HEK293T (cell line): ENCODE measurements at regions not wholly inside any gene's neighbourhood (a gene's known extent, or its start where the extent isn't known, plus 50 kb on each side); places are given as distances from the start of the nearest gene placed in this dataset.

Source experiments
- CTCF ChIA-PET: fragments of 350-600 bp; formaldehyde crosslinking; extraction: SDS; loops from one replicate; lab custom pipeline; 2021; ENCODE audit warnings: antibody characterized with exemption, inconsistent platforms; lab: Yijun Ruan, JAX
- POLR2A ChIA-PET: fragments of 350-600 bp; formaldehyde crosslinking; extraction: SDS; loops from one replicate; lab custom pipeline; 2020; ENCODE audit warnings: antibody characterized with exemption, inconsistent platforms; lab: Yijun Ruan, JAX
- DNase-seq: peaks from one replicate; pipeline ENCODE4 v3.0.0; 2012; ENCODE audit warnings: mixed read lengths; ENCODE audit errors: extremely low spot score
- ARNT ChIP-seq: fragments of 450-650 bp; IDR thresholded peaks from 2 replicates; pipeline ENCODE4 v1.6.1; 2017; ENCODE audit warnings: mild to moderate bottlenecking
- BHLHE40 ChIP-seq: fragments of 450-650 bp; IDR thresholded peaks from 2 replicates; pipeline ENCODE4 v1.6.1; 2016; ENCODE audit warnings: mild to moderate bottlenecking, moderate library complexity, borderline replicate concordance
- CTBP1 ChIP-seq: fragments of 450-650 bp; IDR thresholded peaks from 2 replicates; pipeline ENCODE4 v1.6.1; 2016; ENCODE audit warnings: borderline replicate concordance
- ELF4 ChIP-seq: fragments of 450-650 bp; IDR thresholded peaks from 2 replicates; pipeline ENCODE4 v1.6.1; 2017; ENCODE audit warnings: antibody characterized with exemption
- FOXA1 ChIP-seq: fragments of 450-650 bp; IDR thresholded peaks from 2 replicates; pipeline ENCODE4 v1.6.1; 2016; ENCODE audit warnings: mild to moderate bottlenecking
- FOXK2 ChIP-seq: fragments of 450-650 bp; IDR thresholded peaks from 2 replicates; pipeline ENCODE4 v1.6.1; 2016; ENCODE audit warnings: mild to moderate bottlenecking
- FOXM1 ChIP-seq: fragments of 450-650 bp; IDR thresholded peaks from 2 replicates; pipeline ENCODE4 v1.6.1; 2017; ENCODE audit warnings: mild to moderate bottlenecking, borderline replicate concordance
- HDGF ChIP-seq: fragments of 450-650 bp; IDR thresholded peaks from 2 replicates; pipeline ENCODE4 v1.6.1; 2017; ENCODE audit warnings: antibody characterized with exemption, borderline replicate concordance
- L3MBTL2 ChIP-seq: fragments of 450-650 bp; conservative IDR thresholded peaks from 2 replicates; pipeline ENCODE4 v1.6.1; 2016; ENCODE audit warnings: mild to moderate bottlenecking
- LEF1 ChIP-seq: fragments of 450-650 bp; IDR thresholded peaks from 2 replicates; pipeline ENCODE4 v1.6.1; 2017; ENCODE audit warnings: mild to moderate bottlenecking, borderline replicate concordance
- NFRKB ChIP-seq: fragments of 450-650 bp; IDR thresholded peaks from 2 replicates; pipeline ENCODE4 v1.6.1; 2016; ENCODE audit warnings: mild to moderate bottlenecking, moderate library complexity
- SP1 ChIP-seq: fragments of 450-650 bp; IDR thresholded peaks from 2 replicates; pipeline ENCODE4 v1.6.1; 2017
- SUZ12 ChIP-seq: fragments of 450-650 bp; IDR thresholded peaks from 2 replicates; pipeline ENCODE4 v1.6.1; 2016; ENCODE audit warnings: mild to moderate bottlenecking
- TARDBP ChIP-seq: fragments of 450-650 bp; IDR thresholded peaks from 2 replicates; pipeline ENCODE4 v1.6.1; 2016
- ZNF384 ChIP-seq: fragments of 450-650 bp; IDR thresholded peaks from 2 replicates; pipeline ENCODE4 v1.6.1; 2016
- TF ChIP-seq, protein P1 (sequence below): fragments of 450-650 bp; IDR thresholded peaks from 2 replicates; pipeline ENCODE4 v1.6.1; 2016

- ChIA-PET POLR2A (no interaction called here), CTCF (no interaction called here)
These were observed 204.1 kb downstream of the PIK3C3 start for GRCh38 chr18:42159146-42159545.

DNA sequence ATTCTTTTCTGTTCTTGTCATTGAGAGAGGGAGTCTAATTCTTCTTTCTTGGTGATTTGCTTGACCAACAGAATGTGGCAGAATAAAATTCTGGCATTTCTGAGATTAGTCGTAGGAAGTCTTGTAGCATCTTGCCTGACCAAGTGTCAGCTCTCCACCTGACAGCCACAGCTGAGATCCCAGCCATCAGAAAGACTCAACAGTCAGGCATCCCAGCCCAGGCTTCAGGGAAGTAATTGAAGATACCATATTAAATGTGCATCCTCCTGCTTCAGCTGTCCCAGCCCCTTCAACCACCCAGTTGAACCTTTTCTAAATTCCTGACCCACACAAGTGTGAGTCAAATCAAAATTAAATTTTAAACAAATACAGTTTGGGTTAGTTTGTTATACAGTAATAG is 208.3 kb downstream of the PIK3C3 start:
- no peak for DNase-seq
- CTCF ChIA-PET: no interaction called here
- POLR2A ChIA-PET: no interaction called here
- no peak for TF ChIP-seq CTBP1
- TF ChIP-seq, protein P1, sequence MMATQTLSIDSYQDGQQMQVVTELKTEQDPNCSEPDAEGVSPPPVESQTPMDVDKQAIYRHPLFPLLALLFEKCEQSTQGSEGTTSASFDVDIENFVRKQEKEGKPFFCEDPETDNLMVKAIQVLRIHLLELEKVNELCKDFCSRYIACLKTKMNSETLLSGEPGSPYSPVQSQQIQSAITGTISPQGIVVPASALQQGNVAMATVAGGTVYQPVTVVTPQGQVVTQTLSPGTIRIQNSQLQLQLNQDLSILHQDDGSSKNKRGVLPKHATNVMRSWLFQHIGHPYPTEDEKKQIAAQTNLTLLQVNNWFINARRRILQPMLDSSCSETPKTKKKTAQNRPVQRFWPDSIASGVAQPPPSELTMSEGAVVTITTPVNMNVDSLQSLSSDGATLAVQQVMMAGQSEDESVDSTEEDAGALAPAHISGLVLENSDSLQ: no peak
- no peak for TF ChIP-seq BHLHE40

More at GRCh38 chr18:42159146-42159545, 204.1 kb downstream of the PIK3C3 start:
- no peak for DNase-seq
- no peak for TF ChIP-seq NFRKB
- no peak for TF ChIP-seq BHLHE40
- TF ChIP-seq FOXK2: no peak
- TF ChIP-seq, protein P1: no peak
- TF ChIP-seq HDGF: no peak
- no peak for TF ChIP-seq TARDBP
- TF ChIP-seq FOXM1: no peak
- no peak for TF ChIP-seq ELF4
- no peak for TF ChIP-seq LEF1
- TF ChIP-seq FOXA1: no peak
- no peak for TF ChIP-seq SP1
- no peak for TF ChIP-seq L3MBTL2

DNA sequence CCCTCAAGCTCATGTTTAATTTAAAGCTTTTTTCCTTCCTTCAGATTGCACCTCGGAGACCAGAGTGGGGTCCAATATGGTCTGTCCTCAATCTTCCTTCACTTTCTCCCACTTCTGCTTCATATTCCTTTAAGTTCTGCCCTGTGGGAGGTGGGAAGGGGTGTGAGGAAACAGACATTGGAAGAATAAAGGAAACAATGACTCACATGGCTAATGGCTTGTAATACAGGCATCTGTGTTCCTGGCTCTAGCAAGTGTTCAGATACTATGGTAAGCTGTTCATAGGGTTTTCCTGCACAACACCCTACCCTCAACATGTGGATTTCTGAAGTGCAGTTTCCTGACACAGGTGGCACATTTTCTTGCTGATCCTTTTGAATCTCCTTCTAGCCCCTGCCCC is 209.5 kb downstream of the PIK3C3 start:
- no peak for DNase-seq
- TF ChIP-seq HDGF (no peak), L3MBTL2 (no peak), FOXA1 (no peak), LEF1 (no peak), FOXM1 (no peak), SP1 (no peak), TARDBP (no peak), BHLHE40 (no peak), NFRKB (no peak), ARNT (no peak), SUZ12 (no peak), ELF4 (no peak), ZNF384 (no peak), FOXK2 (no peak), CTBP1 (no peak)
- TF ChIP-seq, protein P1: no peak
- ChIA-PET CTCF (no interaction called here), POLR2A (no interaction called here)

DNA sequence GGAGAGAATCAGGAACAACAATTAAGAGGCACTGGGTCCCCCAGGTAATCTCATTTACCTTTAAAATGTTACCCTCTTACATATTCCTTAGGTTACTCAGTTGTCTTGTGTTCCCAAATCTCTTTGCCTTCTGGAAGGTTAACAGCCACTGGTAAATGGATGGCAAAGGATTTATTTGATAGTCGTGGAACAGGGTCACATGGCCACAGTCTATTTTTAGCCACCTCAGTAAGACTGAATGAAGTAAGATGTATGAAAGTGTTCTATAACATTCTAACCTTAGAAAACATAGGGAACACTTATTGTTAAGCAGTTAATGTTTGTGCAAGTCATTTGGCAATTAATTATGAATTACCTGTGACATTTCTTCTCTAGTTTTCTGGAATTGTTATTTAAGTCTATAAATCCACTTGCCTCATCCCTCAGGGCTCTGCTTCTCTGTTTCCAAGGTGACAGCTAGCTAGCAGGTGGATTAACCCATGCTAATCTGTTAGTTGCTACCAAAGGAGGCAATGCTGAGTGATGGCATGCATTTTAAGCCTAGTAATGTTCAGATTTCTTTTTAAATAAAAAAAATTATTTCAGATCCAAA is 211.0 kb downstream of the PIK3C3 start:
- no peak for TF ChIP-seq BHLHE40
- TF ChIP-seq SUZ12: no peak
- TF ChIP-seq, protein P1: no peak
- TF ChIP-seq CTBP1: no peak
- TF ChIP-seq ZNF384: no peak
- no peak for TF ChIP-seq LEF1
- no peak for TF ChIP-seq FOXK2
- no peak for TF ChIP-seq L3MBTL2
- no peak for TF ChIP-seq SP1
- no peak for TF ChIP-seq ARNT
- ChIA-PET POLR2A (no interaction called here), CTCF (no interaction called here)
- no peak for DNase-seq

- POLR2A ChIA-PET: no interaction called here
- no peak for TF ChIP-seq SUZ12
- no peak for TF ChIP-seq NFRKB
- TF ChIP-seq, protein P1: no peak
- TF ChIP-seq LEF1: no peak
- TF ChIP-seq ZNF384: no peak
- TF ChIP-seq CTBP1: no peak
- TF ChIP-seq FOXK2: no peak
- DNase-seq: no peak
- CTCF ChIA-PET: no interaction called here
These were observed 213.5 kb downstream of the PIK3C3 start for GRCh38 chr18:42168487-42168886.
